HG02840 (cell line): ENCODE measurements at regions not wholly inside any gene's neighbourhood (a gene's known extent, or its start where the extent isn't known, plus 50 kb on each side); places are given as distances from the start of the nearest gene placed in this dataset.
"Not testable (repeated sequence)": the region's sequence is repeated elsewhere in the genome, so short reads cannot be mapped to it uniquely, and the experiment has no call there.

ENCODE experiments used
- ATAC-seq: cut with Tn5 transposase; IDR thresholded peaks from one replicate; pipeline ENCODE4 v1.9.1; 2021; ENCODE audit warnings: mild to moderate bottlenecking, moderate library complexity, moderate number of reproducible peaks; ENCODE audit not compliant: unreplicated experiment, low FRiP score

GRCh38 chr4:9505341-9505740, 61.1 kb downstream of the DEFB131A start:
- ATAC-seq = not testable (repeated sequence)

GRCh38 chr4:9506672-9507071, 62.5 kb downstream of the DEFB131A start:
- not testable (repeated sequence) for ATAC-seq

- ATAC-seq = not testable (repeated sequence)
Measured at GRCh38 chr4:9512941-9513340, 68.7 kb downstream of the DEFB131A start.

- ATAC-seq = not testable (repeated sequence)
Measured at GRCh38 chr4:9519631-9520030, 75.4 kb downstream of the DEFB131A start.

GRCh38 chr4:9522903-9523302, 78.7 kb downstream of the DEFB131A start:
- ATAC-seq = not testable (repeated sequence)

- ATAC-seq = not testable (repeated sequence)
Measured at GRCh38 chr4:9524406-9524805, 80.2 kb downstream of the DEFB131A start.

- ATAC-seq = not testable (repeated sequence)
Measured at GRCh38 chr4:9532134-9532862, 88.1 kb downstream of the DEFB131A start.

GRCh38 chr4:9532863-9533192, 88.6 kb downstream of the DEFB131A start:
- not testable (repeated sequence) for ATAC-seq

- not testable (repeated sequence) for ATAC-seq
Measured at GRCh38 chr4:9537101-9537500, 92.9 kb downstream of the DEFB131A start.

GRCh38 chr4:9539939-9540520, 95.8 kb downstream of the DEFB131A start:
- not testable (repeated sequence) for ATAC-seq

GRCh38 chr4:9541388-9541915, 97.2 kb downstream of the DEFB131A start:
- ATAC-seq = not testable (repeated sequence)

- ATAC-seq = not testable (repeated sequence)
Measured at GRCh38 chr4:9544851-9545250, 100.6 kb downstream of the DEFB131A start.

- not testable (repeated sequence) for ATAC-seq
Measured at GRCh38 chr4:9547470-9547869, 103.3 kb downstream of the DEFB131A start.

GRCh38 chr4:9556076-9556475, 111.9 kb downstream of the DEFB131A start:
- not testable (repeated sequence) for ATAC-seq

- not testable (repeated sequence) for ATAC-seq
Measured at GRCh38 chr4:9577869-9578268, 133.7 kb downstream of the DEFB131A start.

GRCh38 chr4:9582880-9583279, 138.7 kb downstream of the DEFB131A start:
- ATAC-seq = not testable (repeated sequence)

- ATAC-seq = no peak
Measured at GRCh38 chr4:9592010-9592409, 147.8 kb downstream of the DEFB131A start.

GRCh38 chr4:9594948-9595347, 150.7 kb downstream of the DEFB131A start:
- no peak for ATAC-seq

GRCh38 chr4:9595531-9595930, 151.3 kb downstream of the DEFB131A start:
- ATAC-seq = not testable (repeated sequence)

- ATAC-seq = no peak
Measured at GRCh38 chr4:9599266-9599665, 155.1 kb downstream of the DEFB131A start.

GRCh38 chr4:9600246-9600645, 156.0 kb downstream of the DEFB131A start:
- no peak for ATAC-seq
